H1 (cell line): ENCODE measurements at regions not wholly inside any gene's neighbourhood (a gene's known extent, or its start where the extent isn't known, plus 50 kb on each side); places are given as distances from the start of the nearest gene placed in this dataset.

Experiments used
- CTCF ChIA-PET: fragments of 300-600 bp; sonication (Branson Sonifier 250); formaldehyde crosslinking; loops from one replicate; lab custom pipeline; 2021; ENCODE audit not compliant: partially characterized antibody; lab: Charles Lee
- POLR2A ChIA-PET: fragments of 300-600 bp; sonication (Branson Sonifier 250); formaldehyde crosslinking; loops from one replicate; lab custom pipeline; 2021; ENCODE audit warnings: inconsistent platforms; ENCODE audit not compliant: partially characterized antibody; lab: Charles Lee
- DNase-seq, 2 experiments: peaks; one replicate each; pipeline versions ENCODE4 v3.0.0 to v3.0.0-alpha.2; 2010 to 2022; ENCODE audit warnings: low spot score in 2 of 2, low read depth in 1 of 2, mixed read lengths in 1 of 2
- FAIRE-seq: peaks from 2 replicates; lab custom pipeline; 2011; peaks lifted over from hg19 to GRCh38; lab: Jason Lieb, UNC
- H2AFZ ChIP-seq: 2 replicates; pipeline ENCODE4 v1.8.1; 2012; ENCODE audit warnings: low read length, inconsistent platforms
- H2AK5ac ChIP-seq: 2 replicates; pipeline ENCODE4 v1.6.1; 2013; ENCODE audit warnings: low read depth, low read length
- H2BK120ac ChIP-seq: replicated peaks from 2 replicates; pipeline ENCODE3; 2013; ENCODE audit warnings: low read depth, low read length, inconsistent platforms
- H2BK12ac ChIP-seq: 2 replicates; pipeline ENCODE4 v1.6.1; 2013; ENCODE audit warnings: low read depth, low read length
- H2BK15ac ChIP-seq: 2 replicates; pipeline ENCODE4 v1.6.1; 2013; ENCODE audit warnings: low read length
- H2BK20ac ChIP-seq: 2 replicates; pipeline ENCODE4 v1.6.1; 2013; ENCODE audit warnings: low read length
- H2BK5ac ChIP-seq: 2 replicates; pipeline ENCODE4 v1.6.1; 2013; ENCODE audit warnings: low read depth, low read length
- H3K14ac ChIP-seq: 2 replicates; pipeline ENCODE4 v1.6.1; 2013; ENCODE audit warnings: inconsistent platforms; ENCODE audit not compliant: insufficient read length
- H3K18ac ChIP-seq: 2 replicates; pipeline ENCODE4 v1.6.1; 2013; ENCODE audit warnings: low read length; ENCODE audit errors: extremely low read depth
- H3K23ac ChIP-seq: 2 replicates; pipeline ENCODE4 v1.6.1; 2013; ENCODE audit warnings: inconsistent platforms; ENCODE audit not compliant: insufficient read length
- H3K23me2 ChIP-seq: 2 replicates; pipeline ENCODE4 v1.6.1; 2013; ENCODE audit warnings: low read depth, low read length
- H3K27ac ChIP-seq: 2 replicates; pipeline ENCODE4 v1.6.1; 2011; ENCODE audit warnings: low read depth, low read length, inconsistent platforms
- H3K27me3 ChIP-seq, 4 experiments: replicated peaks in 1 of 4; 1 replicate in 1 of 4; 2 replicates in 3 of 4; pipeline versions ENCODE4 v1.6.1 to v1.8.1; 2011 to 2013; ENCODE audit warnings: low read length in 3 of 4, mild to moderate bottlenecking in 3 of 4, inconsistent platforms in 2 of 4, mixed read lengths in 2 of 4, moderate library complexity in 1 of 4; ENCODE audit not compliant: control insufficient read depth in 3 of 4, insufficient read depth in 3 of 4; ENCODE audit errors: extremely low read depth in 1 of 4
- H3K36me3 ChIP-seq, 4 experiments: 2 replicates each; pipeline versions ENCODE4 v1.6.1 to v1.8.1; 2011 to 2013; ENCODE audit warnings: mild to moderate bottlenecking in 4 of 4, low read length in 3 of 4, moderate library complexity in 2 of 4, control low read depth in 1 of 4, inconsistent platforms in 1 of 4; ENCODE audit not compliant: insufficient read depth in 4 of 4, control insufficient read depth in 2 of 4
- H3K4ac ChIP-seq: replicated peaks from 2 replicates; pipeline ENCODE3; 2013; ENCODE audit warnings: low read length, low read depth, mixed read lengths, inconsistent platforms; ENCODE audit not compliant: insufficient read length
- H3K4me1 ChIP-seq, 4 experiments: replicated peaks in 1 of 4; 1 replicate in 1 of 4; 2 replicates in 3 of 4; pipeline versions ENCODE4 v1.6.1 to v1.8.1; 2011 to 2013; ENCODE audit warnings: low read length in 3 of 4, inconsistent platforms in 2 of 4, mixed read lengths in 1 of 4; ENCODE audit not compliant: insufficient read depth in 4 of 4, control insufficient read depth in 3 of 4
- H3K4me2 ChIP-seq, 2 experiments: 2 replicates each; pipeline versions ENCODE4 v1.6.1 to v1.8.1; 2011 to 2013; ENCODE audit warnings: low read depth in 2 of 2, low read length in 2 of 2, control low read depth in 1 of 2, inconsistent platforms in 1 of 2, mild to moderate bottlenecking in 1 of 2; ENCODE audit not compliant: insufficient read depth in 1 of 2
- H3K4me3 ChIP-seq, 4 experiments: fragments of 200-600, 300-600 bp in 1 of 4; sonication (generic), shearing (Covaris generic), sonication (Bioruptor Twin) in 1 of 4; 2 replicates each; pipeline versions ENCODE4 v1.5.1 to v1.8.1; 2011 to 2016; ENCODE audit warnings: low read length in 4 of 4, low read depth in 3 of 4, control low read depth in 2 of 4, inconsistent platforms in 2 of 4, mild to moderate bottlenecking in 2 of 4, mixed read lengths in 1 of 4, moderate library complexity in 1 of 4; ENCODE audit not compliant: insufficient read depth in 2 of 4; ENCODE audit errors: extremely low read depth in 1 of 4
- H3K56ac ChIP-seq: replicated peaks from 2 replicates; pipeline ENCODE3; 2013; ENCODE audit warnings: low read depth, mild to moderate bottlenecking, mixed read lengths, low read length, inconsistent platforms; ENCODE audit not compliant: insufficient read length
- H3K79me1 ChIP-seq: 2 replicates; pipeline ENCODE4 v1.6.1; 2013; ENCODE audit warnings: low read depth, low read length, control low read depth
- H3K79me2 ChIP-seq, 2 experiments: 2 replicates each; pipeline versions ENCODE4 v1.6.1 to v1.8.1; 2012 to 2013; ENCODE audit warnings: low read length in 2 of 2, mild to moderate bottlenecking in 2 of 2, inconsistent platforms in 1 of 2; ENCODE audit not compliant: insufficient read depth in 2 of 2, control insufficient read depth in 1 of 2
- H3K9ac ChIP-seq, 4 experiments: replicated peaks in 1 of 4; 1 replicate in 1 of 4; 2 replicates in 3 of 4; pipeline versions ENCODE4 v1.6.1 to v1.8.1; 2011 to 2013; ENCODE audit warnings: low read depth in 3 of 4, low read length in 3 of 4, control low read depth in 2 of 4, mild to moderate bottlenecking in 2 of 4, moderate library complexity in 2 of 4, inconsistent platforms in 1 of 4; ENCODE audit errors: extremely low read depth in 1 of 4
- H3K9me3 ChIP-seq, 2 experiments: 2 replicates each; pipeline versions ENCODE4 v1.6.1 to v1.8.1; 2012 to 2013; ENCODE audit warnings: mild to moderate bottlenecking in 2 of 2, moderate library complexity in 2 of 2, control low read depth in 1 of 2, inconsistent platforms in 1 of 2, low read depth in 1 of 2, low read length in 1 of 2, mixed read lengths in 1 of 2; ENCODE audit not compliant: insufficient read depth in 2 of 2
- H4K20me1 ChIP-seq, 2 experiments: replicated peaks in 1 of 2; 2 replicates each; pipeline versions ENCODE3 to v1.8.1; 2011 to 2013; ENCODE audit warnings: inconsistent platforms in 2 of 2, low read length in 2 of 2, mild to moderate bottlenecking in 1 of 2; ENCODE audit not compliant: insufficient read depth in 2 of 2, control insufficient read depth in 1 of 2
- H4K5ac ChIP-seq: 2 replicates; pipeline ENCODE4 v1.6.1; 2013; ENCODE audit warnings: low read length, low read depth, mixed read lengths, inconsistent platforms; ENCODE audit not compliant: insufficient read length
- H4K8ac ChIP-seq: 2 replicates; pipeline ENCODE4 v1.8.0; 2013; ENCODE audit warnings: mild to moderate bottlenecking, moderate library complexity, low read length, inconsistent platforms; ENCODE audit not compliant: insufficient read depth; ENCODE audit errors: extremely low read depth
- H4K91ac ChIP-seq: replicated peaks from 2 replicates; pipeline ENCODE3; 2013; ENCODE audit warnings: low read length, mixed read lengths, inconsistent platforms; ENCODE audit not compliant: insufficient read length
- CEBPB ChIP-seq: IDR thresholded peaks from 2 replicates; pipeline ENCODE4 v1.6.1; 2012; ENCODE audit warnings: low read depth, low read length
- RBBP5 ChIP-seq: IDR thresholded peaks from 2 replicates; pipeline ENCODE4 v1.7.1; 2012; ENCODE audit warnings: low read depth, mild to moderate bottlenecking, inconsistent platforms, low read length, moderate library complexity, borderline replicate concordance

DNA sequence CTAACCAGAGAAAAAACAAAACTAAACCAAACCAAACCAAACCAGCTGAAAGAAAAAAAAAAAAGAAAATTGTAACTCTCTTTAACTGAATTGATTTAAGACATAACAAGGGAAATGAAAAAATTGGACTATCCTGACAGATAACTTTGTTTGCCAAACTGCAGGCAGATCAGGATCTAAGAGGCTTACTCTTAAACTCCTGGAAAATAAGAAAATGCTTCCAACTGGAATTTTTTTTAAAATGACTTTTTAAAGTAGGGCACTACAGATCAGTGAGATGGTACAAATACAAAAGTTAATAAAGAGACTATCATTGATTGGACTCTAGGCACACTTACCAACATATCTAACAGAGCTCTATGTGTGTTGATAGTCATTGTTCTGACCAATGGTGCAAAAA, 125.5 kb upstream of the KCNJ16 start:
- Histone ChIP-seq H3K4me2 (no peak overlapping the region), H2BK120ac (no peak overlapping the region)
- TF ChIP-seq RBBP5: no peak
- no peak for TF ChIP-seq CEBPB

More for the DNA sequence above, 125.5 kb upstream of the KCNJ16 start:
- H3K14ac ChIP-seq: no peak overlapping the region
- H3K27ac ChIP-seq: no peak overlapping the region
- H2BK12ac ChIP-seq: no peak overlapping the region
- H3K4me1 ChIP-seq: no peaks in the 10 kb centered on the region
- no peaks in the 10 kb centered on the region for H4K20me1 ChIP-seq
- CTCF ChIA-PET: no interaction called here
- no peak overlapping the region for H2BK5ac ChIP-seq
- H3K23ac ChIP-seq: no peak overlapping the region
- no peak overlapping the region for H2AFZ ChIP-seq
- no peak overlapping the region for H3K4me3 ChIP-seq
- POLR2A ChIA-PET: no interaction called here
- no peak for DNase-seq
- H3K27me3 ChIP-seq: no peaks in the 10 kb centered on the region
- no peaks in the 10 kb centered on the region for H3K79me1 ChIP-seq
- no peak overlapping the region for H2AK5ac ChIP-seq
- H3K23me2 ChIP-seq: no peaks in the 10 kb centered on the region
- no peak overlapping the region for H3K56ac ChIP-seq
- no peak overlapping the region for H3K9ac ChIP-seq
- H2BK15ac ChIP-seq: no peak overlapping the region
- no peak overlapping the region for H3K4ac ChIP-seq
- H3K36me3 ChIP-seq: no peaks in the 10 kb centered on the region
- H4K5ac ChIP-seq: no peak overlapping the region
- H4K91ac ChIP-seq: no peak overlapping the region
- no peaks in the 10 kb centered on the region for H3K9me3 ChIP-seq
- H3K18ac ChIP-seq: no peak overlapping the region
- H4K8ac ChIP-seq: no peak overlapping the region
- H2BK20ac ChIP-seq: no peak overlapping the region
- H3K79me2 ChIP-seq: no peaks in the 10 kb centered on the region
- no peak for FAIRE-seq
